Neural crest cell (in vitro differentiated cells): ENCODE measurements at regions not wholly inside any gene's neighbourhood (a gene's known extent, or its start where the extent isn't known, plus 50 kb on each side); places are given as distances from the start of the nearest gene placed in this dataset.

Source experiments
- DNase-seq: peaks from one replicate; pipeline ENCODE4 v3.0.0; 2021; ENCODE audit warnings: low read depth, mixed read lengths, low spot score
- H3K27ac Mint-ChIP-seq: one replicate; pipeline ENCODE4 v1.8.0; 2021; ENCODE audit warnings: mild to moderate bottlenecking, mixed read lengths; ENCODE audit not compliant: unreplicated experiment
- H3K27me3 Mint-ChIP-seq: 2 replicates; pipeline ENCODE4 v1.8.0; 2021; ENCODE audit warnings: low read depth, mild to moderate bottlenecking, mixed read lengths
- H3K36me3 Mint-ChIP-seq: 2 replicates; pipeline ENCODE4 v1.8.0; 2021; ENCODE audit warnings: low read depth, mild to moderate bottlenecking, mixed read lengths
- H3K4me1 Mint-ChIP-seq: 2 replicates; pipeline ENCODE4 v1.8.0; 2021; ENCODE audit warnings: mixed read lengths
- H3K4me3 Mint-ChIP-seq: one replicate; pipeline ENCODE4 v1.8.0; 2021; ENCODE audit warnings: mild to moderate bottlenecking, mixed read lengths
- H3K9me3 Mint-ChIP-seq: 2 replicates; pipeline ENCODE4 v1.8.0; 2021; ENCODE audit warnings: mixed read lengths
- CTCF ChIP-seq: fragments of 200-600 bp; sonication (generic); conservative IDR thresholded peaks from 2 replicates; pipeline ENCODE4 v1.5.0; 2021; ENCODE audit warnings: antibody characterized with exemption, mild to moderate bottlenecking

- H3K27ac Mint-ChIP-seq, result no peak overlapping the region
- no peaks in the 10 kb centered on the region for H3K36me3 Mint-ChIP-seq
- no peak overlapping the region for H3K4me3 Mint-ChIP-seq
- DNase-seq, result no peak
- no peak for TF ChIP-seq CTCF
- H3K4me1 Mint-ChIP-seq, result peaks cover 9% of the 10 kb centered on the region
- H3K9me3 Mint-ChIP-seq, result no peaks in the 10 kb centered on the region
- peaks cover 11% of the 10 kb centered on the region for H3K27me3 Mint-ChIP-seq
These were observed 557.0 kb downstream of the VRK1 start for GRCh38 chr14:97354119-97354722.

DNA sequence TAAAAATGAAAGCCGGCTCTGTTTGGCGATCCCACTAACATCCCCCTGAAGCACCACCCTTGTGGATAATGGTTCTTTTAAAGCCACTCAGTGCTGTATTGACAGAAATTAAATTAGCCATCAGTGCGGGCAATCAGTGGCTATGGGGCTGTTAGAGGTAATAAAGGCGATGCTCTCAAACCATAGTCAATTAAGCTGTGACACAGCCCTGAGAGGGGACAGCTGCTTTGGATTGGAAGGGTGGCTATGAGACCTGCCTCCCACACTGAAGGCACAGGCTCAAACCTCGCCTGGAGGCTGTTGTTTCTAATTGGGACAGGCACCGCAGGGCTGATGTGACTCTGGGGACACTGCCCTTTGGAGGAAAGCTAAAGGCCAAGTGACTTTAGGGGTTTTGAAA lies 562.2 kb downstream of the VRK1 start:
- Mint-ChIP-seq H3K27ac (no peak overlapping the region), H3K9me3 (no peaks in the 10 kb centered on the region), H3K27me3 (peaks cover 9% of the 10 kb centered on the region), H3K36me3 (no peaks in the 10 kb centered on the region), H3K4me1 (peaks cover 36% of the 10 kb centered on the region), H3K4me3 (no peak overlapping the region)
- DNase-seq, result no peak
- TF ChIP-seq CTCF, result no peak

GRCh38 chr14:97361181-97361580 lies 564.0 kb downstream of the VRK1 start:
- TF ChIP-seq CTCF, result no peak

GRCh38 chr14:97361958-97362357 lies 564.8 kb downstream of the VRK1 start:
- Mint-ChIP-seq H3K27me3 (peaks cover 3% of the 10 kb centered on the region), H3K27ac (no peak overlapping the region), H3K36me3 (no peaks in the 10 kb centered on the region), H3K9me3 (no peaks in the 10 kb centered on the region), H3K4me1 (peaks cover 47% of the 10 kb centered on the region), H3K4me3 (no peak overlapping the region)
- TF ChIP-seq CTCF, result no peak
- DNase-seq, result no peak

More at GRCh38 chr14:97361181-97361580, 564.0 kb downstream of the VRK1 start:
- H3K4me1 Mint-ChIP-seq, result peaks cover 43% of the 10 kb centered on the region
- no peak overlapping the region for H3K27ac Mint-ChIP-seq
- no peak overlapping the region for H3K4me3 Mint-ChIP-seq
- no peaks in the 10 kb centered on the region for H3K9me3 Mint-ChIP-seq
- DNase-seq, result no peak
- no peaks in the 10 kb centered on the region for H3K36me3 Mint-ChIP-seq
- peaks cover 3% of the 10 kb centered on the region for H3K27me3 Mint-ChIP-seq

- Mint-ChIP-seq H3K36me3 (no peaks in the 10 kb centered on the region), H3K9me3 (no peaks in the 10 kb centered on the region), H3K27me3 (no peaks in the 10 kb centered on the region), H3K27ac (no peak overlapping the region), H3K4me3 (no peak overlapping the region), H3K4me1 (peaks cover 33% of the 10 kb centered on the region)
- DNase-seq, result no peak
- TF ChIP-seq CTCF, result no peak
These were observed 569.2 kb downstream of the VRK1 start for GRCh38 chr14:97366400-97366799.
